Esophagus squamous epithelium (tissue), 4 donors: ENCODE measurements at regions not wholly inside any gene's neighbourhood (a gene's known extent, or its start where the extent isn't known, plus 50 kb on each side); places are given as distances from the start of the nearest gene placed in this dataset.

Experiments
- POLR2A ChIP-seq, 4 donors: fragments of 450-650 bp; IDR thresholded peaks; one replicate each; pipeline ENCODE4 v1.6.1; 2017; ENCODE audit warnings: antibody characterized with exemption in 4 of 4, mild to moderate bottlenecking in 4 of 4, moderate library complexity in 3 of 4
- TF ChIP-seq, protein P1 (sequence below), 6 experiments: fragments of 450-650 bp in 4 of 6; fragments of 200-600 bp in 2 of 6; sonication (generic) in 2 of 6; IDR thresholded peaks; one replicate each; pipeline ENCODE4 v1.5.1; 2016 to 2019; ENCODE audit warnings: antibody characterized with exemption in 6 of 6, mild to moderate bottlenecking in 4 of 6, moderate library complexity in 4 of 6

DNA sequence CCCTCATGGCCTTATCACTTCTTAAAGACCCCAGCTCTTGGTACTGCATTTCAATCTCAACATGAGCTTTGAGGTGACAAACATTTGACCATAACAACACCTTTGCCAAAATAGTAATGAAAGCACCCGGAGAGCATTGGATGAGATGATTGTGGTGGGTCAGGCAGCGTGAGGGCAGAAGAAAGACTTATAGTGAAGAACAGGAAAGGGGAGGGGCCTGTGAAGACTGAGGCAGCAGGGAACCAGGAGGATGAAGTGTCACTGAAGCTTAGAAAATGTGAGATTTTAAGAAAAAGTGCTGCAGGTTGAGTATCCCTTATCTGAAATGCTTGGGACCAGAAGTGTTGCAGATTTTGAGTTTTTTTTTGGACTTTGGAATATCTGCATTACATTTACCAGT lies 86.3 kb downstream of the EMP1 start:
- TF ChIP-seq, protein P1, sequence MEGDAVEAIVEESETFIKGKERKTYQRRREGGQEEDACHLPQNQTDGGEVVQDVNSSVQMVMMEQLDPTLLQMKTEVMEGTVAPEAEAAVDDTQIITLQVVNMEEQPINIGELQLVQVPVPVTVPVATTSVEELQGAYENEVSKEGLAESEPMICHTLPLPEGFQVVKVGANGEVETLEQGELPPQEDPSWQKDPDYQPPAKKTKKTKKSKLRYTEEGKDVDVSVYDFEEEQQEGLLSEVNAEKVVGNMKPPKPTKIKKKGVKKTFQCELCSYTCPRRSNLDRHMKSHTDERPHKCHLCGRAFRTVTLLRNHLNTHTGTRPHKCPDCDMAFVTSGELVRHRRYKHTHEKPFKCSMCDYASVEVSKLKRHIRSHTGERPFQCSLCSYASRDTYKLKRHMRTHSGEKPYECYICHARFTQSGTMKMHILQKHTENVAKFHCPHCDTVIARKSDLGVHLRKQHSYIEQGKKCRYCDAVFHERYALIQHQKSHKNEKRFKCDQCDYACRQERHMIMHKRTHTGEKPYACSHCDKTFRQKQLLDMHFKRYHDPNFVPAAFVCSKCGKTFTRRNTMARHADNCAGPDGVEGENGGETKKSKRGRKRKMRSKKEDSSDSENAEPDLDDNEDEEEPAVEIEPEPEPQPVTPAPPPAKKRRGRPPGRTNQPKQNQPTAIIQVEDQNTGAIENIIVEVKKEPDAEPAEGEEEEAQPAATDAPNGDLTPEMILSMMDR (IDR thresholded peaks at IDR 0.05) = no peak
- no peak for TF ChIP-seq POLR2A (IDR thresholded peaks at IDR 0.05)
